Liver (tissue), 3 donors: ENCODE measurements at regions not wholly inside any gene's neighbourhood (a gene's known extent, or its start where the extent isn't known, plus 50 kb on each side); places are given as distances from the start of the nearest gene placed in this dataset.

Experiments
- CTCF ChIP-seq: fragments of 150-350 bp; IDR thresholded peaks from 2 replicates; pipeline ENCODE4 v1.5.1; 2017; ENCODE audit warnings: improper control_type of control experiment, low read depth, low read length; ENCODE audit not compliant: missing input control
- JUND ChIP-seq, 2 donors: IDR thresholded peaks; 2 replicates each; pipeline ENCODE4 v1.6.1; 2016; ENCODE audit warnings: antibody characterized with exemption in 2 of 2
- MAX ChIP-seq: IDR thresholded peaks from 2 replicates; pipeline ENCODE4 v1.6.1; 2016; ENCODE audit warnings: antibody characterized with exemption
- SP1 ChIP-seq: IDR thresholded peaks from 2 replicates; pipeline ENCODE4 v1.6.1; 2018; ENCODE audit warnings: antibody characterized with exemption, mild to moderate bottlenecking
- TAF1 ChIP-seq: conservative IDR thresholded peaks from 2 replicates; pipeline ENCODE4 v1.6.1; 2016; ENCODE audit warnings: antibody characterized with exemption, mild to moderate bottlenecking
- YY1 ChIP-seq: IDR thresholded peaks from 2 replicates; pipeline ENCODE4 v1.6.1; 2016; ENCODE audit warnings: antibody characterized with exemption, mild to moderate bottlenecking
- donor health status: healthy.
- donor health status: healthy.

GRCh38 chr9:95763983-95764382, 111.5 kb upstream of the ERCC6L2 start:
- TF ChIP-seq CTCF (no peak), YY1 (no peak), TAF1 (no peak), MAX (no peak), JUND (IDR thresholded peaks at IDR 0.05) (no peak), SP1 (no peak)
